GM23248 (cell line): ENCODE measurements at regions not wholly inside any gene's neighbourhood (a gene's known extent, or its start where the extent isn't known, plus 50 kb on each side); places are given as distances from the start of the nearest gene placed in this dataset.

Experiments used
- EZH2 ChIP-seq: fragments of 200-600 bp; sonication (generic); IDR thresholded peaks from 2 replicates; pipeline ENCODE4 v1.6.1; 2018; ENCODE audit warnings: antibody characterized with exemption, mild to moderate bottlenecking; ENCODE audit not compliant: insufficient read depth, poor library complexity, severe bottlenecking
- EZH2phosphoT487 ChIP-seq: fragments of 200-600 bp; sonication (generic); IDR thresholded peaks from 2 replicates; pipeline ENCODE4 v1.6.1; 2018; ENCODE audit warnings: antibody characterized with exemption, moderate library complexity, mild to moderate bottlenecking, low read depth; ENCODE audit not compliant: insufficient read depth

DNA sequence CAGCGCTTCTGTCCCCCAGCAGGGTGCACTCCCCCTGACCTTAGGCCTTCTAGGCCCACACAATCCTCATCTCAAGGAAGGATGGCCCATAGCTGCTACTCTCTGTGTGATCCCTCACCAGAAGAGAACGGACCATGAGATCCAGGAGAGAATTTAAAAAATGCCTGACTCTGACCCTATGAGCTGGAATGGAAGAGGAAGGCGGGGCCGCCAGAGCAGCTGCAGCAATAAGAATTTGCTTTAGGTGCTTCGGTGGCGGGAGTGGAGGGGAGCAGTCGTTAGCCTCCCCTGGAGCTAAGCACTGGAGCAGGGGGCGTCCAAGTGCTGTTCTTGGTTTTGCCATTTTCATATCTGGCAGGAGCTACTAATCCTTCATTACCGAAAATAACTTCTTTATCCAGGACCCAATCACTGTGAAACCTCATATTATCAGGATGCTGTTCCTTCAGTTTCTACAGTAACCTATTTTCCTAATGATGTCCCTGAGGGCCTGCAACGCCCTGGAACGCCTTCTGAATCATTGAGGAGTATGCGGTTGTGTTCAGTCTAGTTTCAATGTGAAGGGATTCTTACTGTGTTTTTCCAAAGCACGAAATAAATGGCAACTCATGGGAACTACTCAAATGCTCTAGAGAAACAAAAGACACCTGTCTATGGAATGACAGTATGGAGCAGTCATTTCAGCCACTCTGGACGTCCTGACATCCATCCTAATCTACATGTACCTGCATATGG lies 105.1 kb upstream of the SIX2 start:
- TF ChIP-seq EZH2 (no peak), EZH2phosphoT487 (no peak)
